ES-I3 (cell line): ENCODE measurements at regions not wholly inside any gene's neighbourhood (a gene's known extent, or its start where the extent isn't known, plus 50 kb on each side); places are given as distances from the start of the nearest gene placed in this dataset.

ENCODE experiments used
- H3K36me3 ChIP-seq: 2 replicates; pipeline ENCODE4 v1.6.1; 2013; ENCODE audit warnings: mild to moderate bottlenecking, low read length, control low read depth, moderate library complexity; ENCODE audit not compliant: insufficient read depth
- H3K4me1 ChIP-seq: 2 replicates; pipeline ENCODE4 v1.6.1; 2013; ENCODE audit warnings: mild to moderate bottlenecking, control low read depth, low read length; ENCODE audit not compliant: insufficient read depth
- H3K9ac ChIP-seq: 2 replicates; pipeline ENCODE4 v1.6.1; 2013; ENCODE audit warnings: low read depth, mild to moderate bottlenecking, low read length, moderate library complexity
- H3K9me3 ChIP-seq: 2 replicates; pipeline ENCODE4 v1.6.1; 2013; ENCODE audit warnings: mild to moderate bottlenecking, low read length, moderate library complexity; ENCODE audit not compliant: control insufficient read depth, insufficient read depth

GRCh38 chr12:46526233-46526632 lies 153.7 kb upstream of the SLC38A2 start:
- H3K36me3 ChIP-seq: no peaks in the 10 kb centered on the region; the same call in 1 of the 2 replicates
- H3K4me1 ChIP-seq: no peaks in the 10 kb centered on the region
- H3K9me3 ChIP-seq: peaks cover 4% of the 10 kb centered on the region
- H3K9ac ChIP-seq: no peak overlapping the region

DNA sequence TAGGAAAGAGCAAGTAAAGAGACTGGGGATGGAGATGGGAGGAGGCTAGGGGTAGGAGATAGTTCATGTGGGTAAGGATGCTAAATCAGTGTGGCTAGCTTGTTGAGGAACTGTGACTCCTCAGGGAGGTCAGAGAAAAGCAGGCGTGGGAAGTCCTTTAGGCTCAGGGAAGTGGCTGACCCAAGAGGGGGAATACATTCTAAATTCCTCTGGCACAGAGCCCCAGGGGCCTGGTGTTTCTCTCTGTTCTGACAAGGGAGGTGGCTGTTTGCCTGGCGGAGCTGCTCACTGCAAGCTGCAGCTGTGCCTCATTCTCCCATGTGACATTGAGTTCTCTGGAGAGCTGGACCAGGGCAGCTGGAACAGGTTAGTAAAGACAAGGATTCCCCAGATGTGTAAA lies 152.2 kb upstream of the SLC38A2 start:
- Histone ChIP-seq H3K4me1 (no peaks in the 10 kb centered on the region), H3K9ac (no peak overlapping the region), H3K36me3 (no peaks in the 10 kb centered on the region; the same call in 1 of the 2 replicates), H3K9me3 (peaks cover 4% of the 10 kb centered on the region)

- Histone ChIP-seq H3K9ac (no peak overlapping the region), H3K4me1 (0 out of 2 replicates have a peak, but pooled peaks cover 3% of the 10 kb centered on the region), H3K9me3 (peaks cover 4% of the 10 kb centered on the region), H3K36me3 (no peaks in the 10 kb centered on the region; the same call in 1 of the 2 replicates)
Measured at GRCh38 chr12:46523863-46524770, 151.5 kb upstream of the SLC38A2 start.

DNA sequence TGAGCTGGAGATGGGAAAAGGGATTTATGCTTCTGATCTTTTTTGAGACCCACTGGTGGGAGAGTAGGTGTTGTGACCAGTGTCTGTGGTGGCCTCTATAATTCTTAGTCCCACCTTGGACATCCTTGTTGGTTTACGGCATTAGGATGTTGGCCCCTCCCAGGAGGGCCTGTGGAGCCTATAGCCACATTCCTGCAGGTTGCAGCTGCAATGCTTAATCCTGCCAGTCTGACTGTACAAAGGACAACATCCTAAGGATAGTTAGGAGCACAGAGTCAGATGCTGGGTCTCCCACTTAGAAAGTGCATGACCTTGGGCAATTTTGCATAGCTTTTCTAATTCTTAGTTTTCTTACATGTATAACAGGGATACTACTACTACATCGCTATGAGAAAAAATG lies 150.9 kb upstream of the SLC38A2 start:
- Histone ChIP-seq H3K9me3 (peaks cover 4% of the 10 kb centered on the region), H3K9ac (no peak overlapping the region), H3K4me1 (0 out of 2 replicates have a peak, but pooled peaks cover 3% of the 10 kb centered on the region), H3K36me3 (no peaks in the 10 kb centered on the region; the same call in 1 of the 2 replicates)

- Histone ChIP-seq H3K9ac (no peak overlapping the region), H3K9me3 (no peaks in the 10 kb centered on the region), H3K4me1 (0 out of 2 replicates have a peak, but pooled peaks cover 3% of the 10 kb centered on the region), H3K36me3 (no peaks in the 10 kb centered on the region)
Measured at GRCh38 chr12:46522071-46522470, 149.5 kb upstream of the SLC38A2 start.

DNA sequence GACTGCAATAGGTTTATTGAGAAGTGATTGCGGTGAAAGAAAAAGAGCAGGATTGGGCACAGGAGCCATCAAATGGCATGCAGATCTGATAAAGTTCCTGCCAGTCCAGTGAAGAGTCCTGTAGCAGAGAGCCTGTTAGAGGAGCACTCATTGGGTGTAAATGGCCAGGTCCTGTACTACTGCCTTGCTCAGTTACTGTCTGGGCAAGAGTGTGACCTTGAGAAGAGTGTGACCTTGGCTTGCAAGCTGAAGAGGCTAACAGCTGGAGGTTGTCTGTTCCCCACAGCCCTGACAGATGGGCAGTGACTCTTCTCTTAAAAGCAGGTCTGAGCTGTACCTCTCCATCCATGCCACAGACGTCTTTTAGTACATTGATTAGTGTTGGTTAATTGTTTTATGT lies 148.6 kb upstream of the SLC38A2 start:
- Histone ChIP-seq H3K4me1 (0 out of 2 replicates have a peak, but pooled peaks cover 3% of the 10 kb centered on the region), H3K9me3 (no peaks in the 10 kb centered on the region), H3K36me3 (no peaks in the 10 kb centered on the region), H3K9ac (no peak overlapping the region)

GRCh38 chr12:46519407-46519806 lies 146.8 kb upstream of the SLC38A2 start:
- Histone ChIP-seq H3K9ac (no peak overlapping the region), H3K9me3 (no peaks in the 10 kb centered on the region), H3K36me3 (no peaks in the 10 kb centered on the region), H3K4me1 (0 out of 2 replicates have a peak, but pooled peaks cover 3% of the 10 kb centered on the region)

- no peaks in the 10 kb centered on the region for H3K36me3 ChIP-seq
- 0 out of 2 replicates have a peak, but pooled peaks cover 3% of the 10 kb centered on the region for H3K4me1 ChIP-seq
- no peaks in the 10 kb centered on the region for H3K9me3 ChIP-seq
- H3K9ac ChIP-seq: no peak overlapping the region
Measured at GRCh38 chr12:46518729-46519128, 146.2 kb upstream of the SLC38A2 start.

- Histone ChIP-seq H3K36me3 (no peaks in the 10 kb centered on the region), H3K9me3 (no peaks in the 10 kb centered on the region), H3K9ac (no peak overlapping the region), H3K4me1 (0 out of 2 replicates have a peak, but pooled peaks cover 3% of the 10 kb centered on the region)
Measured at GRCh38 chr12:46518169-46518568, 145.6 kb upstream of the SLC38A2 start.

GRCh38 chr12:46517579-46517962 lies 145.0 kb upstream of the SLC38A2 start:
- Histone ChIP-seq H3K9me3 (no peaks in the 10 kb centered on the region), H3K4me1 (0 out of 2 replicates have a peak, but pooled peaks cover 3% of the 10 kb centered on the region), H3K36me3 (no peaks in the 10 kb centered on the region), H3K9ac (no peak overlapping the region)

DNA sequence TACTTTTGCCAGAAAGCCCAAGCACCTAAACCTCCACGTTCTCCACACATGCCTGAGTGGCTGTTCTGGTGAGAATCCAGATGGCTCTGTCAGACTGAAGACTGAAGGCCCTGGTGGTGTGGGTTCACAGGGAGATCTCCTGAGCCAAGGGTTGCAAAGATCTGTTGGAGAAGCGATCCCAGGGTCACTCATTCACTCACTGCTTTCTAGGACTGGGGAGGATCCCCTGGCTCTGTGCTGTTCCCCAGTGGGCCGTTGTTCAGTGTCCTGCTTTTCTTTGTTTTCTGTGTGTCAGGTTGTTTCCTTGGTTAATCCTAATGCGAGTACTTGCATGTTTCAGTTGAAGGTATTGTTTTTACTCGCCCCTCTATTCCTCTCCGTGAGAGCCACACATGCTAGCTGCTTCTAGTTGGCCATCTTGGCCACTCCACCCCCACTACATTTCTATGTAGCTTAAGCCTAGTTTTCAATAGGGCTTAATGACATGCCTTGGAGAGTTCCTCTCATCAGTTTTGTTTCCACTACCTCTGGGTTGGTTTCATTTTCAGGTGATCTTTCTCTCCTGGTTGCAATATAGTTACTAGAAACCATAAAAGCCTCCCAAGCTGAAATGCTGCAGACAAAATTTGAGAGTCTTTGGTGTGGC lies 144.5 kb upstream of the SLC38A2 start:
- Histone ChIP-seq H3K36me3 (no peaks in the 10 kb centered on the region), H3K9me3 (no peaks in the 10 kb centered on the region), H3K9ac (no peak overlapping the region), H3K4me1 (0 out of 2 replicates have a peak, but pooled peaks cover 3% of the 10 kb centered on the region)

GRCh38 chr12:46516238-46516932 lies 143.8 kb upstream of the SLC38A2 start:
- no peaks in the 10 kb centered on the region for H3K9me3 ChIP-seq
- 0 out of 2 replicates have a peak, but pooled peaks cover 3% of the 10 kb centered on the region for H3K4me1 ChIP-seq
- H3K9ac ChIP-seq: no peak overlapping the region
- no peaks in the 10 kb centered on the region for H3K36me3 ChIP-seq

GRCh38 chr12:46515829-46516228 lies 143.3 kb upstream of the SLC38A2 start:
- Histone ChIP-seq H3K9ac (no peak overlapping the region), H3K36me3 (no peaks in the 10 kb centered on the region), H3K9me3 (no peaks in the 10 kb centered on the region), H3K4me1 (0 out of 2 replicates have a peak, but pooled peaks cover 3% of the 10 kb centered on the region)

GRCh38 chr12:46514886-46515285 lies 142.3 kb upstream of the SLC38A2 start:
- Histone ChIP-seq H3K9ac (no peak overlapping the region), H3K36me3 (no peaks in the 10 kb centered on the region), H3K4me1 (0 out of 2 replicates have a peak, but pooled peaks cover 3% of the 10 kb centered on the region), H3K9me3 (0 out of 2 replicates have a peak, but pooled peaks cover 3% of the 10 kb centered on the region)
